Heart right ventricle (tissue), 16 donors: ENCODE measurements at regions not wholly inside any gene's neighbourhood (a gene's known extent, or its start where the extent isn't known, plus 50 kb on each side); places are given as distances from the start of the nearest gene placed in this dataset.
A peak's percentile ranks its signal among the peaks of the same experiment; 100 is the strongest.

Source experiments
- ATAC-seq, 8 donors: fragments of 200-7000 bp; cut with Tn5 transposase; one replicate each; pipeline ENCODE4 v1.9.1; 2020; ENCODE audit warnings: mild to moderate bottlenecking in 8 of 8, moderate library complexity in 8 of 8, moderate number of reproducible peaks in 1 of 8
- DNase-seq, 2 donors: peaks; one replicate each; pipeline ENCODE4 v3.0.0-alpha.2; 2020
- H3K27ac ChIP-seq, 10 donors: fragments of 200-600 bp; sonication (generic) in 2 of 10; one replicate each; pipeline versions ENCODE4 v1.5.0 to v1.8.0; 2020 to 2022; ENCODE audit warnings: mild to moderate bottlenecking in 3 of 10
- H3K27me3 ChIP-seq, 7 donors: fragments of 200-600 bp; one replicate each; pipeline ENCODE4 v1.8.0; 2021 to 2022; ENCODE audit warnings: mild to moderate bottlenecking in 2 of 7
- H3K36me3 ChIP-seq, 9 donors: fragments of 200-600 bp; sonication (generic) in 1 of 9; one replicate each; pipeline versions ENCODE4 v1.5.0 to v1.8.0; 2020 to 2022; ENCODE audit warnings: mild to moderate bottlenecking in 2 of 9
- H3K4me1 ChIP-seq, 9 donors: fragments of 200-600 bp; sonication (generic) in 1 of 9; one replicate each; pipeline versions ENCODE4 v1.5.0 to v1.8.0; 2020 to 2022; ENCODE audit warnings: mild to moderate bottlenecking in 4 of 9
- H3K4me3 ChIP-seq, 10 donors: fragments of 200-600 bp; sonication (generic) in 2 of 10; one replicate each; pipeline versions ENCODE4 v1.5.0 to v1.8.0; 2020 to 2022; ENCODE audit warnings: mild to moderate bottlenecking in 7 of 10, moderate library complexity in 2 of 10
- H3K9me3 ChIP-seq, 11 donors: fragments of 200-600 bp in 10 of 11; sonication (generic) in 2 of 11; one replicate each; pipeline versions ENCODE4 v1.5.0 to v1.8.0; 2013 to 2022; ENCODE audit warnings: mild to moderate bottlenecking in 2 of 11, control low read depth in 1 of 11, moderate library complexity in 1 of 11
- CTCF ChIP-seq, 9 donors: fragments of 200-600 bp; sonication (generic) in 2 of 9; IDR thresholded peaks; one replicate each; pipeline versions ENCODE4 v1.5.0 to v1.8.0; 2021 to 2022; ENCODE audit warnings: antibody characterized with exemption in 9 of 9, mild to moderate bottlenecking in 5 of 9, moderate library complexity in 1 of 9
- WGBS, 2 donors: extraction: QIAGEN DNeasy Blood & Tissue Kit; methylation state at CpG; one replicate each; pipeline ENCODE4 v1.1.7; 2013; ENCODE audit warnings: inconsistent platforms in 1 of 2; 5-methylcytosine and 5-hydroxymethylcytosine counted together
- intact Hi-C, 10 donors: fragments of 100-400 bp; cut with DNase I; formaldehyde crosslinking; loops; one replicate each; pipeline versions ENCODE4 v1.11.1 to v1.14.2; 2022
- donor health status: Arrhythmogenic right ventricular cardiomyopathy.
- donor health status: ischemic (EF 13 %, LVEDD 7.1; RV severe dilation, severe dysfunction).
- donor health status: healthy with polysubstance abuse.
- donor health status: DM: no; HTN: yes; CAD: no.
- donor health status: DM: no; HTN: no; CAD: no.
- donor health status: ischemic (EF 25% LVEDD 6.9; RV normal size, moderate dysfunction).
- donor health status: ischemic (EF 25% LVEDD 5.7; RV mildly dilated, moderate dysfunction).
- donor health status: healthy.
- donor health status: DM: yes; HTN: yes; CAD: no.
- donor health status: Ischemic cardiomyopathy.
- donor health status: ischemic (EF 35%, LVEDD 5.7; RV mildly dilated, moderate dysfunction).
- donor health status: nonischemic (EF 11% LVEDD 7.7; RV severe dilation, severe dysfunction).
- donor health status: DM: yes; HTN: yes; CAD: no.
- donor health status: PGD.
- donor health status: ischemic (EF 29% LVEDD 5.4; RV normal size, mild dysfunction).
- donor health status: nonischemic (EF 23%, LVEDD 6.1; RV moderate dilation, normal function).

GRCh38 chr7:106471021-106471420, 186.2 kb upstream of the NAMPT start:
- no peak for DNase-seq
- intact Hi-C loops, result loop anchor here in 1 of 10 donors (10.0 kb wide), 1 partner anchor 416 kb away; no protein-coding TSS in a partner anchor
- H3K4me1 ChIP-seq, result peaks cover 0 to 6% (median 0%) of the 10 kb centered on the region in 9 donors
- WGBS, 2 donors, result 86 to 88% methylated on average over 2 of the region's 2 CpGs
- no peaks in the 10 kb centered on the region for H3K36me3 ChIP-seq
- no peak overlapping the region for H3K4me3 ChIP-seq
- H3K9me3 ChIP-seq, result no peaks in the 10 kb centered on the region
- ATAC-seq, result no peak
- no peak overlapping the region for H3K27ac ChIP-seq
- no peaks in the 10 kb centered on the region for H3K27me3 ChIP-seq
- no peak for TF ChIP-seq CTCF (IDR thresholded peaks at IDR 0.05)

GRCh38 chr7:106466867-106467266, 182.1 kb upstream of the NAMPT start:
- Histone ChIP-seq H3K27me3 (no peaks in the 10 kb centered on the region), H3K4me3 (no peak overlapping the region), H3K4me1 (peaks cover 0 to 16% (median 3%) of the 10 kb centered on the region in 9 donors), H3K36me3 (no peaks in the 10 kb centered on the region), H3K9me3 (no peaks in the 10 kb centered on the region), H3K27ac (no peak overlapping the region)
- ATAC-seq, result no peak
- no peak for TF ChIP-seq CTCF (IDR thresholded peaks at IDR 0.05)
- 43 to 58% methylated on average over 5 of the region's 5 CpGs for WGBS, 2 donors
- no peak for DNase-seq
- intact Hi-C loops, result loop anchor here in 3 of 10 donors (10.0 kb wide), 2 partner anchors 182 to 202 kb away; partner anchors contain the start of gene NAMPT (in 2 of the 3)

GRCh38 chr7:106465704-106466468, 181.1 kb upstream of the NAMPT start:
- no peak for TF ChIP-seq CTCF (IDR thresholded peaks at IDR 0.05)
- Histone ChIP-seq H3K36me3 (no peaks in the 10 kb centered on the region), H3K4me3 (no peak overlapping the region), H3K4me1 (peaks cover 0 to 20% (median 3%) of the 10 kb centered on the region in 9 donors), H3K27ac (no peak overlapping the region), H3K9me3 (no peaks in the 10 kb centered on the region), H3K27me3 (no peaks in the 10 kb centered on the region)
- 77 to 84% methylated on average over 5 of the region's 5 CpGs for WGBS, 2 donors
- DNase-seq, result no peak
- intact Hi-C loops, result loop anchor here in 3 of 10 donors (10.0 kb wide), 2 partner anchors 181 to 201 kb away; partner anchors contain the start of gene NAMPT (in 2 of the 3)
- ATAC-seq, result peak in 3 of 8 donors; percentile 34 to 70 (median 64)

GRCh38 chr7:106464651-106465050, 179.9 kb upstream of the NAMPT start:
- no peak overlapping the region for H3K27ac ChIP-seq
- ATAC-seq (no peak), DNase-seq (no peak)
- 66 to 76% methylated on average over 2 of the region's 2 CpGs for WGBS, 2 donors
- H3K27me3 ChIP-seq, result no peaks in the 10 kb centered on the region
- intact Hi-C loops, result loop anchor here in 5 of 10 donors (5.0 to 10.0 kb wide), 4 partner anchors 177 to 200 kb away; partner anchors contain the start of gene NAMPT (in 3 of the 5)
- peaks cover 0 to 20% (median 3%) of the 10 kb centered on the region in 9 donors for H3K4me1 ChIP-seq
- no peak overlapping the region for H3K4me3 ChIP-seq
- no peak for TF ChIP-seq CTCF (IDR thresholded peaks at IDR 0.05)
- no peaks in the 10 kb centered on the region for H3K9me3 ChIP-seq
- no peaks in the 10 kb centered on the region for H3K36me3 ChIP-seq
